ENCODE measurements at regions not wholly inside any gene's neighbourhood (a gene's known extent, or its start where the extent isn't known, plus 50 kb on each side); places are given as distances from the start of the nearest gene placed in this dataset.

- H3K9me3 ChIP-seq (ENCODE audit: low read length): no peaks in the 10 kb centered on the region
- no peak overlapping the region for H3K27ac Mint-ChIP-seq
- H3K4me3 Mint-ChIP-seq: no peak overlapping the region
- no peaks in the 10 kb centered on the region for H3K27me3 Mint-ChIP-seq
- DNase-seq: no peak
- no peak overlapping the region for H3K4me3 ChIP-seq (ENCODE audit: low read length)
- no peaks in the 10 kb centered on the region for H3K27me3 ChIP-seq (ENCODE audit: insufficient read depth, low read length, poor library complexity, severe bottlenecking)
- H3K27ac ChIP-seq (ENCODE audit: low read depth, low read length): no peak overlapping the region
- H3K36me3 Mint-ChIP-seq: no peaks in the 10 kb centered on the region
- no peaks in the 10 kb centered on the region for H3K36me3 ChIP-seq (ENCODE audit: insufficient read depth, low read length)
- ChIA-PET CTCF (no interaction called here), POLR2A (no interaction called here)
- H3K4me1 ChIP-seq (ENCODE audit: insufficient read depth, low read length): no peaks in the 10 kb centered on the region
- no peaks in the 10 kb centered on the region for H3K4me1 Mint-ChIP-seq
- peaks cover 5 to 29% (median 7%) of the 10 kb centered on the region in 5 donors for H3K9me3 Mint-ChIP-seq
Measured at GRCh38 chr2:104286841-104287240, 567.1 kb upstream of the POU3F3 start.

- Histone ChIP-seq H3K4me1 (ENCODE audit: insufficient read depth, low read length) (no peaks in the 10 kb centered on the region), H3K4me3 (ENCODE audit: low read length) (no peak overlapping the region), H3K9me3 (ENCODE audit: low read length) (no peaks in the 10 kb centered on the region), H3K36me3 (ENCODE audit: insufficient read depth, low read length) (no peaks in the 10 kb centered on the region), H3K27ac (ENCODE audit: low read depth, low read length) (no peak overlapping the region), H3K27me3 (ENCODE audit: insufficient read depth, low read length, poor library complexity, severe bottlenecking) (no peaks in the 10 kb centered on the region)
- Mint-ChIP-seq H3K36me3 (no peaks in the 10 kb centered on the region), H3K4me1 (no peaks in the 10 kb centered on the region), H3K27me3 (no peaks in the 10 kb centered on the region), H3K4me3 (no peak overlapping the region), H3K9me3 (peaks cover 0 to 6% (median 5%) of the 10 kb centered on the region in 5 donors), H3K27ac (no peak overlapping the region)
- POLR2A ChIA-PET: no interaction called here
- DNase-seq: no peak
- CTCF ChIA-PET: no interaction called here
Measured at GRCh38 chr2:104289651-104290565, 564.0 kb upstream of the POU3F3 start.

GRCh38 chr2:104290566-104290891, 563.4 kb upstream of the POU3F3 start:
- CTCF ChIA-PET: no interaction called here
- H3K27me3 Mint-ChIP-seq: no peaks in the 10 kb centered on the region

GRCh38 chr2:104312684-104313083, 541.2 kb upstream of the POU3F3 start:
- ChIA-PET POLR2A (no interaction called here), CTCF (no interaction called here)
- no peak overlapping the region for H3K4me3 ChIP-seq (ENCODE audit: low read length)
- no peak overlapping the region for H3K27ac ChIP-seq (ENCODE audit: low read depth, low read length)
- H3K27ac Mint-ChIP-seq: no peak overlapping the region
- no peak overlapping the region for H3K4me3 Mint-ChIP-seq
- no peaks in the 10 kb centered on the region for H3K36me3 ChIP-seq (ENCODE audit: insufficient read depth, low read length)
- no peaks in the 10 kb centered on the region for H3K27me3 Mint-ChIP-seq
- H3K4me1 ChIP-seq (ENCODE audit: insufficient read depth, low read length): no peaks in the 10 kb centered on the region
- no peak for DNase-seq
- no peaks in the 10 kb centered on the region for H3K36me3 Mint-ChIP-seq
- no peaks in the 10 kb centered on the region for H3K9me3 ChIP-seq (ENCODE audit: low read length)
- no peaks in the 10 kb centered on the region for H3K4me1 Mint-ChIP-seq
- H3K9me3 Mint-ChIP-seq: peaks cover 2 to 19% (median 9%) of the 10 kb centered on the region in 5 donors
- H3K27me3 ChIP-seq (ENCODE audit: insufficient read depth, low read length, poor library complexity, severe bottlenecking): no peaks in the 10 kb centered on the region

More at GRCh38 chr2:104290566-104290891, 563.4 kb upstream of the POU3F3 start:
- no peak overlapping the region for H3K27ac Mint-ChIP-seq
- no peak overlapping the region for H3K4me3 Mint-ChIP-seq
- DNase-seq: no peak
- Histone ChIP-seq H3K9me3 (ENCODE audit: low read length) (no peaks in the 10 kb centered on the region), H3K4me1 (ENCODE audit: insufficient read depth, low read length) (no peaks in the 10 kb centered on the region), H3K27me3 (ENCODE audit: insufficient read depth, low read length, poor library complexity, severe bottlenecking) (no peaks in the 10 kb centered on the region), H3K27ac (ENCODE audit: low read depth, low read length) (no peak overlapping the region), H3K36me3 (ENCODE audit: insufficient read depth, low read length) (no peaks in the 10 kb centered on the region), H3K4me3 (ENCODE audit: low read length) (no peak overlapping the region)
- H3K36me3 Mint-ChIP-seq: no peaks in the 10 kb centered on the region
- no peaks in the 10 kb centered on the region for H3K4me1 Mint-ChIP-seq
- peaks cover 0 to 6% (median 5%) of the 10 kb centered on the region in 5 donors for H3K9me3 Mint-ChIP-seq
- POLR2A ChIA-PET: no interaction called here

GRCh38 chr2:104318001-104318665, 535.8 kb upstream of the POU3F3 start:
- no peaks in the 10 kb centered on the region for H3K36me3 Mint-ChIP-seq
- H3K4me3 Mint-ChIP-seq: no peak overlapping the region
- H3K27ac ChIP-seq (ENCODE audit: low read depth, low read length): no peak overlapping the region
- H3K36me3 ChIP-seq (ENCODE audit: insufficient read depth, low read length): no peaks in the 10 kb centered on the region
- CTCF ChIA-PET: no interaction called here
- no peaks in the 10 kb centered on the region for H3K4me1 Mint-ChIP-seq
- H3K27ac Mint-ChIP-seq: no peak overlapping the region
- no peaks in the 10 kb centered on the region for H3K9me3 ChIP-seq (ENCODE audit: low read length)
- H3K4me3 ChIP-seq (ENCODE audit: low read length): no peak overlapping the region
- POLR2A ChIA-PET: no interaction called here
- peaks cover 0 to 10% (median 7%) of the 10 kb centered on the region in 5 donors for H3K9me3 Mint-ChIP-seq
- H3K27me3 ChIP-seq (ENCODE audit: insufficient read depth, low read length, poor library complexity, severe bottlenecking): no peaks in the 10 kb centered on the region
- peaks cover 0 to 2% of the 10 kb centered on the region in 2 donors for H3K27me3 Mint-ChIP-seq
- no peaks in the 10 kb centered on the region for H3K4me1 ChIP-seq (ENCODE audit: insufficient read depth, low read length)
- no peak for DNase-seq

GRCh38 chr2:104321116-104321795, 532.7 kb upstream of the POU3F3 start:
- Histone ChIP-seq H3K9me3 (ENCODE audit: low read length) (no peaks in the 10 kb centered on the region), H3K27ac (ENCODE audit: low read depth, low read length) (no peak overlapping the region), H3K36me3 (ENCODE audit: insufficient read depth, low read length) (no peaks in the 10 kb centered on the region), H3K4me1 (ENCODE audit: insufficient read depth, low read length) (no peaks in the 10 kb centered on the region), H3K4me3 (ENCODE audit: low read length) (no peak overlapping the region), H3K27me3 (ENCODE audit: insufficient read depth, low read length, poor library complexity, severe bottlenecking) (no peaks in the 10 kb centered on the region)
- CTCF ChIA-PET: interaction anchor here (1.1 kb wide), 1 partner anchor 20 kb away, joined by 3 read pairs; no protein-coding TSS in a partner anchor
- DNase-seq: no peak
- Mint-ChIP-seq H3K9me3 (peaks cover 3 to 12% (median 6%) of the 10 kb centered on the region in 5 donors), H3K4me1 (no peaks in the 10 kb centered on the region), H3K27ac (no peak overlapping the region), H3K36me3 (no peaks in the 10 kb centered on the region), H3K4me3 (no peak overlapping the region), H3K27me3 (peaks cover 0 to 2% of the 10 kb centered on the region in 2 donors)
- POLR2A ChIA-PET: no interaction called here

GRCh38 chr2:104321796-104322349, 532.0 kb upstream of the POU3F3 start:
- Mint-ChIP-seq H3K27ac (no peak overlapping the region), H3K4me3 (no peak overlapping the region), H3K9me3 (peaks cover 3 to 13% (median 6%) of the 10 kb centered on the region in 5 donors), H3K36me3 (no peaks in the 10 kb centered on the region), H3K4me1 (no peaks in the 10 kb centered on the region), H3K27me3 (peaks cover 0 to 2% of the 10 kb centered on the region in 2 donors)
- no peaks in the 10 kb centered on the region for H3K9me3 ChIP-seq (ENCODE audit: low read length)
- no peaks in the 10 kb centered on the region for H3K27me3 ChIP-seq (ENCODE audit: insufficient read depth, low read length, poor library complexity, severe bottlenecking)
- no peaks in the 10 kb centered on the region for H3K36me3 ChIP-seq (ENCODE audit: insufficient read depth, low read length)
- H3K4me3 ChIP-seq (ENCODE audit: low read length): no peak overlapping the region
- H3K4me1 ChIP-seq (ENCODE audit: insufficient read depth, low read length): no peaks in the 10 kb centered on the region
- no peak overlapping the region for H3K27ac ChIP-seq (ENCODE audit: low read depth, low read length)
- no peak for DNase-seq
- ChIA-PET POLR2A (no interaction called here), CTCF (interaction anchor here (1.1 kb wide), 1 partner anchor 20 kb away, joined by 3 read pairs; no protein-coding TSS in a partner anchor)

- Mint-ChIP-seq H3K36me3 (no peaks in the 10 kb centered on the region), H3K27ac (no peak overlapping the region), H3K4me1 (no peaks in the 10 kb centered on the region), H3K27me3 (no peaks in the 10 kb centered on the region), H3K4me3 (no peak overlapping the region), H3K9me3 (peaks cover under 1 to 15% (median 4%) of the 10 kb centered on the region in 5 donors)
- H3K27me3 ChIP-seq (ENCODE audit: insufficient read depth, low read length, poor library complexity, severe bottlenecking): no peaks in the 10 kb centered on the region
- H3K4me1 ChIP-seq (ENCODE audit: insufficient read depth, low read length): no peaks in the 10 kb centered on the region
- H3K36me3 ChIP-seq (ENCODE audit: insufficient read depth, low read length): no peaks in the 10 kb centered on the region
- POLR2A ChIA-PET: no interaction called here
- H3K9me3 ChIP-seq (ENCODE audit: low read length): no peaks in the 10 kb centered on the region
- CTCF ChIA-PET: no interaction called here
- H3K4me3 ChIP-seq (ENCODE audit: low read length): no peak overlapping the region
- no peak overlapping the region for H3K27ac ChIP-seq (ENCODE audit: low read depth, low read length)
- no peak for DNase-seq
Measured at GRCh38 chr2:104332731-104333130, 521.2 kb upstream of the POU3F3 start.
